Adrenal gland (tissue), 9 donors: ENCODE measurements at regions not wholly inside any gene's neighbourhood (a gene's known extent, or its start where the extent isn't known, plus 50 kb on each side); places are given as distances from the start of the nearest gene placed in this dataset.

Source experiments
- DNase-seq, 7 donors: peaks; one replicate each; pipeline ENCODE4 v3.0.0-alpha.2; 2019 to 2020
- H3K27ac ChIP-seq, 5 donors: fragments of 200-600 bp; sonication (generic) in 4 of 5; 1 replicate in 3 of 5; 2 replicates in 2 of 5; pipeline versions ENCODE4 v1.5.1 to v1.8.0; 2016 to 2020; ENCODE audit warnings: mild to moderate bottlenecking in 1 of 5
- H3K27me3 ChIP-seq: fragments of 200-600 bp; 2 replicates; pipeline ENCODE4 v1.8.0; 2021
- H3K36me3 ChIP-seq, 2 donors: fragments of 200-600 bp; replicated peaks in 1 of 2; 1 replicate in 1 of 2; 2 replicates in 1 of 2; pipeline versions ENCODE4 v1.5.1 to v1.8.0; 2018 to 2022
- H3K4me1 ChIP-seq, 2 donors: fragments of 200-600 bp; replicated peaks in 1 of 2; 1 replicate in 1 of 2; 2 replicates in 1 of 2; pipeline versions ENCODE4 v1.5.1 to v1.8.0; 2018 to 2021
- H3K4me3 ChIP-seq, 4 donors: fragments of 200-600 bp; sonication (generic) in 3 of 4; one replicate each; pipeline ENCODE4 v1.5.1; 2016 to 2018
- H3K9me3 ChIP-seq, 3 donors: fragments of 200-600 bp; sonication (generic) in 1 of 3; replicated peaks in 1 of 3; 1 replicate in 2 of 3; 2 replicates in 1 of 3; pipeline versions ENCODE4 v1.5.1 to v1.8.0; 2016 to 2021
- CTCF ChIP-seq, 6 experiments: fragments of 450-650 bp in 4 of 6; fragments of 200-600 bp in 2 of 6; sonication (generic) in 1 of 6; IDR thresholded peaks; 1 replicate in 5 of 6; 2 replicates in 1 of 6; pipeline versions ENCODE4 v1.5.1 to v1.8.0; 2016 to 2021; ENCODE audit warnings: antibody characterized with exemption in 6 of 6, mild to moderate bottlenecking in 2 of 6, moderate library complexity in 1 of 6
- POLR2A ChIP-seq, 2 donors: fragments of 450-650 bp; IDR thresholded peaks; one replicate each; pipeline ENCODE4 v1.6.1; 2017; ENCODE audit warnings: antibody characterized with exemption in 2 of 2, mild to moderate bottlenecking in 2 of 2, moderate library complexity in 1 of 2
- WGBS, 4 donors: extraction: QIAGEN DNeasy Blood & Tissue Kit in 2 of 4; methylation state at CpG; one replicate each; pipeline versions ENCODE4 v1.1.5 to v1.1.7; 2013 to 2017; 5-methylcytosine and 5-hydroxymethylcytosine counted together
- intact Hi-C, 2 donors: fragments of 100-400 bp; cut with DNase I; formaldehyde crosslinking; loops; one replicate each; pipeline versions ENCODE4 v1.14.1 to v1.15.0; 2022 to 2023
- donor health status: healthy with polysubstance abuse.
- donor health status: Bipolar disorder and iron deficiency.
- donor health status: DM: yes; HTN: yes; CAD: no.
- donor health status: DM: no; HTN: no; CAD: no.
- donor health status: DM: no; HTN: no; CAD: no.

- TF ChIP-seq POLR2A (IDR thresholded peaks at IDR 0.05) = no peak
- TF ChIP-seq CTCF (IDR thresholded peaks at IDR 0.05) = no peak
- 93 to 100% (median 97%) methylated on average over 1 of the region's 1 CpG for WGBS, 4 donors
Measured at GRCh38 chr5:35306716-35307365, 76.6 kb upstream of the PRLR start.

GRCh38 chr5:35305336-35306020, 75.2 kb upstream of the PRLR start:
- no peak overlapping the region for H3K27ac ChIP-seq
- H3K27me3 ChIP-seq = no peaks in the 10 kb centered on the region
- no peaks in the 10 kb centered on the region for H3K36me3 ChIP-seq
- H3K4me3 ChIP-seq = no peak overlapping the region
- no peak for TF ChIP-seq CTCF (IDR thresholded peaks at IDR 0.05)
- TF ChIP-seq POLR2A (IDR thresholded peaks at IDR 0.05) = no peak
- intact Hi-C loops = no loop called here
- DNase-seq = no peak
- H3K9me3 ChIP-seq = peaks cover 0 to 4% (median 0%) of the 10 kb centered on the region in 3 donors
- H3K4me1 ChIP-seq = peaks cover 0 to 12% of the 10 kb centered on the region in 2 donors
- WGBS, 4 donors = 81 to 88% (median 84%) methylated on average over 2 of the region's 2 CpGs

More at GRCh38 chr5:35306716-35307365, 76.6 kb upstream of the PRLR start:
- Histone ChIP-seq H3K36me3 (no peaks in the 10 kb centered on the region), H3K27me3 (no peaks in the 10 kb centered on the region), H3K4me1 (peaks cover 0 to 12% of the 10 kb centered on the region in 2 donors), H3K4me3 (no peak overlapping the region), H3K9me3 (peaks cover 0 to 4% (median 0%) of the 10 kb centered on the region in 3 donors), H3K27ac (no peak overlapping the region)
- intact Hi-C loops = no loop called here
- no peak for DNase-seq

- peaks cover 0 to 7% of the 10 kb centered on the region in 2 donors for H3K4me1 ChIP-seq
- H3K27ac ChIP-seq = no peak overlapping the region
- WGBS, 4 donors = 45 to 79% (median 72%) methylated on average over 1 of the region's 1 CpG
- H3K36me3 ChIP-seq = no peaks in the 10 kb centered on the region
- no peak for DNase-seq
- H3K4me3 ChIP-seq = no peak overlapping the region
- intact Hi-C loops = no loop called here
- no peaks in the 10 kb centered on the region for H3K27me3 ChIP-seq
- TF ChIP-seq POLR2A (IDR thresholded peaks at IDR 0.05) = no peak
- peaks cover 0 to 2% (median 0%) of the 10 kb centered on the region in 3 donors for H3K9me3 ChIP-seq
Measured at GRCh38 chr5:35304291-35304690, 74.0 kb upstream of the PRLR start.

GRCh38 chr5:35303152-35303551, 72.9 kb upstream of the PRLR start:
- no peak for DNase-seq
- Histone ChIP-seq H3K4me1 (no peaks in the 10 kb centered on the region), H3K4me3 (no peak overlapping the region), H3K27ac (no peak overlapping the region), H3K27me3 (no peaks in the 10 kb centered on the region), H3K36me3 (no peaks in the 10 kb centered on the region), H3K9me3 (no peaks in the 10 kb centered on the region)
- TF ChIP-seq CTCF (IDR thresholded peaks at IDR 0.05) = no peak
- no peak for TF ChIP-seq POLR2A (IDR thresholded peaks at IDR 0.05)
- intact Hi-C loops = no loop called here
- 91 to 96% (median 93%) methylated on average over 2 of the region's 2 CpGs for WGBS, 4 donors
